Posterior vena cava (tissue), 2 donors: ENCODE measurements at regions not wholly inside any gene's neighbourhood (a gene's known extent, or its start where the extent isn't known, plus 50 kb on each side); places are given as distances from the start of the nearest gene placed in this dataset.
"Not testable (repeated sequence)": the region's sequence is repeated elsewhere in the genome, so short reads cannot be mapped to it uniquely, and the experiment has no call there.

Source experiments
- DNase-seq: peaks from one replicate; pipeline ENCODE4 v3.0.0-alpha.2; 2020; ENCODE audit warnings: low spot score
- intact Hi-C, 2 donors: fragments of 100-400 bp; cut with DNase I; formaldehyde crosslinking; loops; one replicate each; pipeline versions ENCODE4 v1.14.1 to v1.14.2; 2022 to 2023
- donor health status: DM: yes; HTN: yes; CAD: no.
- donor health status: DM: yes; HTN: yes; CAD: no.

- no peak for DNase-seq
- intact Hi-C loops, result no loop called here
Observed at GRCh38 chr18:60228609-60229595, 143.7 kb downstream of the MC4R start.

- intact Hi-C loops, result no loop called here
- DNase-seq, result no peak
Observed at GRCh38 chr18:60215432-60215831, 157.1 kb downstream of the MC4R start.

- intact Hi-C loops, result no loop called here
- DNase-seq, result no peak
Observed at GRCh38 chr18:60209042-60209441, 163.5 kb downstream of the MC4R start.

- intact Hi-C loops, result no loop called here
- DNase-seq, result no peak
Observed at GRCh38 chr18:60202708-60203107, 169.9 kb downstream of the MC4R start.

GRCh38 chr18:60200558-60200957 lies 172.0 kb downstream of the MC4R start:
- intact Hi-C loops, result no loop called here
- DNase-seq, result no peak

GRCh38 chr18:60199505-60199904 lies 173.1 kb downstream of the MC4R start:
- DNase-seq, result no peak
- intact Hi-C loops, result no loop called here

- intact Hi-C loops, result no loop called here
Observed at GRCh38 chr18:60197671-60198462, 174.7 kb downstream of the MC4R start.

GRCh38 chr18:60196836-60197606 lies 175.6 kb downstream of the MC4R start:
- intact Hi-C loops, result no loop called here
- no peak for DNase-seq

More at GRCh38 chr18:60197671-60198462, 174.7 kb downstream of the MC4R start:
- no peak for DNase-seq

- no peak for DNase-seq
- intact Hi-C loops, result no loop called here
Observed at GRCh38 chr18:60193780-60194179, 178.8 kb downstream of the MC4R start.

GRCh38 chr18:60191926-60192325 lies 180.6 kb downstream of the MC4R start:
- no peak for DNase-seq
- intact Hi-C loops, result no loop called here

GRCh38 chr18:60189856-60190255 lies 182.7 kb downstream of the MC4R start:
- intact Hi-C loops, result loop anchor here in 1 of 2 donors (10.0 kb wide), 1 partner anchor 1205 kb away; no protein-coding TSS in a partner anchor
- no peak for DNase-seq

GRCh38 chr18:60188958-60189357 lies 183.6 kb downstream of the MC4R start:
- intact Hi-C loops, result loop anchor here in 1 of 2 donors (10.0 kb wide), 1 partner anchor 1206 kb away; no protein-coding TSS in a partner anchor
- DNase-seq, result no peak

- DNase-seq, result no peak
- intact Hi-C loops, result loop anchor here in 1 of 2 donors (10.0 kb wide), 1 partner anchor 1213 kb away; no protein-coding TSS in a partner anchor
Observed at GRCh38 chr18:60182223-60182622, 190.4 kb downstream of the MC4R start.

GRCh38 chr18:60180671-60181070 lies 191.9 kb downstream of the MC4R start:
- no peak for DNase-seq
- intact Hi-C loops, result loop anchor here in 1 of 2 donors (10.0 kb wide), 1 partner anchor 1214 kb away; no protein-coding TSS in a partner anchor

GRCh38 chr18:60178224-60178623 lies 194.4 kb downstream of the MC4R start:
- intact Hi-C loops, DNase-seq: not testable (repeated sequence)

- intact Hi-C loops, result no loop called here
- DNase-seq, result no peak
Observed at GRCh38 chr18:60176259-60176658, 196.3 kb downstream of the MC4R start.

- no peak for DNase-seq
- intact Hi-C loops, result no loop called here
Observed at GRCh38 chr18:60174832-60175231, 197.7 kb downstream of the MC4R start.

GRCh38 chr18:60172030-60172429 lies 200.5 kb downstream of the MC4R start:
- no peak for DNase-seq
- intact Hi-C loops, result no loop called here

GRCh38 chr18:60163622-60164021 lies 209.0 kb downstream of the MC4R start:
- intact Hi-C loops, result no loop called here
- no peak for DNase-seq
